Keratinocyte (primary cell): ENCODE measurements at regions not wholly inside any gene's neighbourhood (a gene's known extent, or its start where the extent isn't known, plus 50 kb on each side); places are given as distances from the start of the nearest gene placed in this dataset.

Experiments
- DNase-seq: peaks from one replicate; pipeline ENCODE4 v3.0.0-alpha.2; 2011; ENCODE audit warnings: low read depth, missing footprints, low spot score
- FAIRE-seq: peaks from 2 replicates; lab custom pipeline; 2011; peaks lifted over from hg19 to GRCh38; lab: Jason Lieb, UNC
- H2AFZ ChIP-seq: 2 replicates; pipeline ENCODE4 v1.6.0; 2012; ENCODE audit warnings: low read length, control low read depth, inconsistent platforms; ENCODE audit not compliant: control insufficient read depth
- H3K27ac ChIP-seq: 2 replicates; pipeline ENCODE4 v1.5.1; 2011; ENCODE audit warnings: low read length; ENCODE audit not compliant: control insufficient read depth, insufficient read depth
- H3K27me3 ChIP-seq: 3 replicates; pipeline ENCODE4 v1.6.0; 2011; ENCODE audit warnings: low read length; ENCODE audit not compliant: control insufficient read depth, insufficient read depth; ENCODE audit errors: extremely low read depth
- H3K36me3 ChIP-seq, 2 experiments: 2 replicates in 1 of 2; 3 replicates in 1 of 2; pipeline ENCODE4 v1.5.1; 2011; ENCODE audit warnings: low read length in 2 of 2, mild to moderate bottlenecking in 1 of 2; ENCODE audit not compliant: control insufficient read depth in 2 of 2, insufficient read depth in 2 of 2; ENCODE audit errors: extremely low read depth in 1 of 2
- H3K4me1 ChIP-seq: 3 replicates; pipeline ENCODE4 v1.5.1; 2011; ENCODE audit warnings: low read length; ENCODE audit not compliant: control insufficient read depth, insufficient read depth; ENCODE audit errors: extremely low read depth
- H3K4me2 ChIP-seq: 3 replicates; pipeline ENCODE4 v1.6.0; 2011; ENCODE audit warnings: low read depth, low read length; ENCODE audit not compliant: control insufficient read depth, insufficient read depth; ENCODE audit errors: extremely low read depth
- H3K4me3 ChIP-seq, 3 experiments: fragments of 200-600 bp in 1 of 3; sonication (generic) in 1 of 3; 2 replicates in 2 of 3; 3 replicates in 1 of 3; pipeline ENCODE4 v1.5.1; 2011 to 2016; ENCODE audit warnings: low read length in 3 of 3, mild to moderate bottlenecking in 3 of 3, control low read depth in 2 of 3, inconsistent platforms in 1 of 3, low read depth in 1 of 3, mixed read lengths in 1 of 3, mixed run types in 1 of 3, moderate library complexity in 1 of 3; ENCODE audit not compliant: control insufficient read depth in 2 of 3, insufficient read depth in 2 of 3; ENCODE audit errors: extremely low read depth in 1 of 3
- H3K79me2 ChIP-seq: 2 replicates; pipeline ENCODE4 v1.6.0; 2012; ENCODE audit warnings: low read length; ENCODE audit not compliant: control insufficient read depth, insufficient read depth
- H3K9ac ChIP-seq: 3 replicates; pipeline ENCODE4 v1.6.0; 2011; ENCODE audit warnings: low read length; ENCODE audit not compliant: control insufficient read depth, insufficient read depth; ENCODE audit errors: extremely low read depth
- H3K9me1 ChIP-seq: 3 replicates; pipeline ENCODE4 v1.6.0; 2011; ENCODE audit warnings: low read length; ENCODE audit not compliant: control insufficient read depth, insufficient read depth; ENCODE audit errors: extremely low read depth
- H3K9me3 ChIP-seq: 2 replicates; pipeline ENCODE4 v1.5.1; 2012; ENCODE audit warnings: low read depth, low read length; ENCODE audit not compliant: control insufficient read depth
- H4K20me1 ChIP-seq: 3 replicates; pipeline ENCODE4 v1.6.0; 2011; ENCODE audit warnings: low read length; ENCODE audit not compliant: control insufficient read depth, insufficient read depth; ENCODE audit errors: extremely low read depth
- EZH2 ChIP-seq: IDR thresholded peaks from one replicate; pipeline ENCODE4 v1.6.1; 2012; ENCODE audit warnings: inconsistent platforms, mild to moderate bottlenecking, low read length, moderate library complexity
- dilution Hi-C: fragments of 300-500 bp; cut with MboI; formaldehyde crosslinking; loops from one replicate; pipeline ENCODE4 v1.7.0; 2020; ENCODE audit warnings: low sequenced_read_pairs; ENCODE audit not compliant: extremely low pct_ligation_motif_present
- TF ChIP-seq, protein P1 (sequence below), 3 experiments: IDR thresholded peaks in 1 of 3; conservative IDR thresholded peaks in 1 of 3; optimal IDR thresholded peaks in 1 of 3; 2 replicates in 2 of 3; 3 replicates in 1 of 3; pipeline versions ENCODE3 to v1.5.1; 2011; ENCODE audit warnings: low read length in 3 of 3, mild to moderate bottlenecking in 3 of 3, moderate library complexity in 2 of 3, control low read depth in 1 of 3, inconsistent platforms in 1 of 3; ENCODE audit not compliant: insufficient read depth in 2 of 3; ENCODE audit errors: extremely low read depth in 1 of 3

DNA sequence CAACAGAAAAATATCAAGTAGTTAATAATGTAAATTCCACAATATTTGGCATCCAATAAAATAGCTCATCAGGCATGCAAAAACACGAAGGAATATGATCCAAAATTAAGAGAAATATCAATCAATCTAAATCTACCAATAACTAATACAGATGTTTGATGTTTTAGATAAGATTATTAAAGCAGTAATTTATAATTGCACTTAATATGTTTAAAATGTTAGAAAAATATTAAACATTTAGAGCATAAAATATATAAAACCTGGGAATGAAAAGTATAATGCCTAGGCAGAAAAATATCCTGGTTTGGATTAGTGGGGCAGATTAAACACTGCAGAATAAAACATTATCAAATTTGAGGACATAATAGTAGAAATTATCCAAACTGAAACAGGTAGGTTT, 879.9 kb downstream of the FAM181B start:
- FAIRE-seq: no peak
- Histone ChIP-seq H3K4me3 (no peak overlapping the region), H3K9me3 (no peaks in the 10 kb centered on the region), H3K27ac (no peak overlapping the region), H2AFZ (no peak overlapping the region), H3K27me3 (no peaks in the 10 kb centered on the region), H4K20me1 (no peaks in the 10 kb centered on the region), H3K4me1 (no peaks in the 10 kb centered on the region), H3K36me3 (no peaks in the 10 kb centered on the region), H3K79me2 (no peaks in the 10 kb centered on the region), H3K9ac (no peak overlapping the region), H3K9me1 (no peaks in the 10 kb centered on the region), H3K4me2 (no peak overlapping the region)
- DNase-seq: no peak
- TF ChIP-seq EZH2: no peak
- TF ChIP-seq, protein P1, sequence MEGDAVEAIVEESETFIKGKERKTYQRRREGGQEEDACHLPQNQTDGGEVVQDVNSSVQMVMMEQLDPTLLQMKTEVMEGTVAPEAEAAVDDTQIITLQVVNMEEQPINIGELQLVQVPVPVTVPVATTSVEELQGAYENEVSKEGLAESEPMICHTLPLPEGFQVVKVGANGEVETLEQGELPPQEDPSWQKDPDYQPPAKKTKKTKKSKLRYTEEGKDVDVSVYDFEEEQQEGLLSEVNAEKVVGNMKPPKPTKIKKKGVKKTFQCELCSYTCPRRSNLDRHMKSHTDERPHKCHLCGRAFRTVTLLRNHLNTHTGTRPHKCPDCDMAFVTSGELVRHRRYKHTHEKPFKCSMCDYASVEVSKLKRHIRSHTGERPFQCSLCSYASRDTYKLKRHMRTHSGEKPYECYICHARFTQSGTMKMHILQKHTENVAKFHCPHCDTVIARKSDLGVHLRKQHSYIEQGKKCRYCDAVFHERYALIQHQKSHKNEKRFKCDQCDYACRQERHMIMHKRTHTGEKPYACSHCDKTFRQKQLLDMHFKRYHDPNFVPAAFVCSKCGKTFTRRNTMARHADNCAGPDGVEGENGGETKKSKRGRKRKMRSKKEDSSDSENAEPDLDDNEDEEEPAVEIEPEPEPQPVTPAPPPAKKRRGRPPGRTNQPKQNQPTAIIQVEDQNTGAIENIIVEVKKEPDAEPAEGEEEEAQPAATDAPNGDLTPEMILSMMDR (optimal IDR thresholded peaks at IDR 0.05 in 1 of 3, IDR thresholded peaks at IDR 0.05 in 1 of 3, conservative IDR thresholded peaks at IDR 0.05 in 1 of 3; ENCODE audit: extremely low read depth in 1 of 3, insufficient read depth in 2 of 3, low read length in 3 of 3): no peak
- dilution Hi-C loops: no loop called here

DNA sequence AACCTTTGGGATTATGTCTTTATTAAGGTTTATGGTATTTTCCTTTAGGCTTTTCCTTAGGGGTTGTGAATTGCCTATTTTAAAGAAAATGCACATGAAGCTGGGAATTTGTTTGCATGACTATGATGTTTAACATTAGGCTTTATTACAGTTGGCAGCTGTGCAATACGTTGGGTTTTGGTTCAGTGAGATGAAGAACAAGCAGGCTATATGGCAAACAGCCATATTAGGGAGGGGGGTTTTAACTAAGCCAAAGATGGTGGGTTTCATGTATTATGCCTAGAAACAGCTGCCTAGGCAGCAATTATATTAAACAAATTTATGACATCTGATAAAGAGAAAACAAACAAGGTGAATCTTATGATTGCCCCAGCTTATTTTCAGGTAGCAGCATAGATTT, 880.8 kb downstream of the FAM181B start:
- FAIRE-seq (no peak), DNase-seq (no peak)

More for the DNA sequence above, 880.8 kb downstream of the FAM181B start:
- Histone ChIP-seq H3K27ac (no peak overlapping the region), H3K9me3 (no peaks in the 10 kb centered on the region), H3K9ac (no peak overlapping the region), H3K4me1 (no peaks in the 10 kb centered on the region), H3K4me2 (no peak overlapping the region), H2AFZ (no peak overlapping the region), H4K20me1 (no peaks in the 10 kb centered on the region), H3K9me1 (no peaks in the 10 kb centered on the region), H3K36me3 (no peaks in the 10 kb centered on the region), H3K4me3 (no peak overlapping the region), H3K79me2 (no peaks in the 10 kb centered on the region), H3K27me3 (no peaks in the 10 kb centered on the region)
- TF ChIP-seq EZH2: no peak
- TF ChIP-seq, protein P1 (optimal IDR thresholded peaks at IDR 0.05 in 1 of 3, IDR thresholded peaks at IDR 0.05 in 1 of 3, conservative IDR thresholded peaks at IDR 0.05 in 1 of 3; ENCODE audit: extremely low read depth in 1 of 3, insufficient read depth in 2 of 3, low read length in 3 of 3): no peak
- dilution Hi-C loops: no loop called here
